Retina (tissue), 1 donor: ENCODE measurements at regions not wholly inside any gene's neighbourhood (a gene's known extent, or its start where the extent isn't known, plus 50 kb on each side); places are given as distances from the start of the nearest gene placed in this dataset.

Source experiments
- DNase-seq: peaks from one replicate; pipeline ENCODE4 v3.0.0-alpha.2; 2016

DNA sequence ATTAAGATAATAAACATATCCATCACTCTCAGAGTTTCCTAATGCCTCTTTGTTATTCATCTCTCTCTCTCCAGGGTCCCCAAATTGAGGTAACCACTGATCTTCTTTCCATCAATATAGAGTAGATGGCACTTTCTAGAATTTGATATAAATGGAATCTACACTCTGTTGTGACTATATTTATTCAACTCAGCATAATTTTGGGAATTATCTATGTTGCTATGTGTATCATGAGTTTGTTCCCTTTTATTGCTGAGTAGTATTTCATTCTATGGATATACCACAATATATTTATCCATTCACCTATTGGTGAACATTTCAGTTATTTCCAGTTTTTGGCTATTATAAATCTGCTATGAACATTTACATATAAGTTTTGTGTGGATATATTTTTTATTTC lies 230.7 kb downstream of the HLX start:
- DNase-seq, result no peak

DNA sequence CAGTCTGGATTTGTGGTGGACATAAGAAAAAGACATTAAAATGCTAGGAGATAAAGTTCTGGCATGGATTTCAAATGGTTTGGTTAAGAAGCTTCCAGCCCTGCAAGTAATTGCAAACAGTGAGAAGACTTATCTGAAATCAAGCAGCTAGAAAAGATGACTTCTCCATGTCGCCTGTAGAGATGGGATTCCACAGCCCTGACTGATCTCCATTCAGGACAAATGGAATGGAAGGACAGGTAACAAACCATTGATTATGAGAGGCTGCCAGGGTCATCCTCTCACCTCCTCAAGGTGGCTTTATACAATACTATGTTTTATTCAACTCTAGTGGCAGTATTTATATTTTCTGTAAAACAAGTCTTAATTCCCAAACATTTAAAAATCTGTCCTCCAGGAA lies 237.9 kb downstream of the HLX start:
- DNase-seq, result no peak

DNA sequence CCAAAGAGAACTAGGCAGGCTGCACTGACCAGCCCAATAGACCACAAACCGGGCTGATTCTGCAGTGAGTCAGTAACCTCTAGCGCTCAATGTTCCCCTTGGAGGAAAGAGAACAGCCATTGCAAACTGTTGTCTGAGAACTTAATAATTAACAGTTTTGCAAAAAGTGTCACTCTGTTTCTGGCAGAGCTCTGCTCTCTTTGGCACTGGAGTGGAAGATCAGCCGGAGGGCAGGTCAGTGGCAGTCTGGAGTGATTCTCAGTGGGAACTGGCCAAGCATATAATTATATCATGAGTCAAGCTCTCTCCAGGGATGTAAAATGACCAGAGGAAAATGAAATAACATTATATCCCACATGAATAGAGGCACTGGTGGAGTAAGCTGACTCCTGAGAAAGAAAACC lies 238.3 kb downstream of the HLX start:
- DNase-seq, result peak; percentile 53

DNA sequence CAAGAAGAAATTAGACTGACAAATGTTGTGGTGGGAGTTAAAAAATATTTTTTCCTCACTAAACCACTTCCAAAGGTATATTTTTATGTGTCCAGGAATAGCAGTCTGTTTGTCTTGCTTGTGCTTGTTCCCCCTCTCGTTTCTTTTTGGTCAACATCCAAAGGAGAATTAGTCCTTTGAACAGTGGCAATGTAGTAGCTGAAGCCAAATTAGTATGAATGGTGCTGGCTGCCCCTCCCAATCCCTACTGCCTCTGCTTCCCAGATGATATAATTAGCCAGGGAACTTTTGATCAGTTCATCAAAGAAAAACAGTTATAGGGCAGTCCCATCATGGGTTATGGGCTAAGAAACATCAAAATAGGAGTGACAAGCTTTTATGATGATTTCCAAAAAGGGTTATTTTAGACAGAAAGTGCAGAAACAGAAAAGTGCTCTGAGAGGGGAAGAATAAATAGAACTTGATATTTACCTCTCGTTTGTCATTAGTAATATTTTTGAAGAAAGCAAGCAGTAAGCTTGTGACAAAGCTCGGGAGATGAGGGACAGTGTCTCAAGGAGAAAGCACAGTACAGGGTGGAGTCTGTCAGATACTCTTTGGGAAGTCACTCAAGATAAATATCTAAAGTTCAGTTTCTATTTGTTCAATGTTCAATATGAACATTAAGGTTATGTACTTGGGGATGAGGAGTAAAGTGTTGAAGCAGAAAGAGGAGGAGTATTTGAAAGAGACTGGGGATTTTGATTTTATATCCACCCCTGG lies 239.1 kb downstream of the HLX start:
- no peak for DNase-seq

DNA sequence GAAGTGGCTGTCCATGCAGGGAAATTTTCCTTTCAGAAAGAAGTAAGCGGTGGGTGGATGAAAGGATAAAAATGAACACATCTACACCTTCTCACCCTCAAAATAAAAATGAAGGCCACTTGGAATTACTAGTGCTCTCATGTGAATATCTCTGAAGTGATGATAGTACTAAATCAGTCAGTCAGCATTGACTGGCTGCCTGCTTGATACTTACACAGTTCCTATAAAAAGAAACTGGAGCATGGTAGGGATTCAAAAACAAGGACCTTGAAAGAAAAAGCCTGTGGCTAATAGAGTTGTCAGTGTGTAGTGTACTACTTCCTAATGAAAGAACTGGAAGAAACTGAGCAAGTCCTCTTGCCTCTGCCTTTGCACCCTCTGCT lies 239.7 kb downstream of the HLX start:
- no peak for DNase-seq

DNA sequence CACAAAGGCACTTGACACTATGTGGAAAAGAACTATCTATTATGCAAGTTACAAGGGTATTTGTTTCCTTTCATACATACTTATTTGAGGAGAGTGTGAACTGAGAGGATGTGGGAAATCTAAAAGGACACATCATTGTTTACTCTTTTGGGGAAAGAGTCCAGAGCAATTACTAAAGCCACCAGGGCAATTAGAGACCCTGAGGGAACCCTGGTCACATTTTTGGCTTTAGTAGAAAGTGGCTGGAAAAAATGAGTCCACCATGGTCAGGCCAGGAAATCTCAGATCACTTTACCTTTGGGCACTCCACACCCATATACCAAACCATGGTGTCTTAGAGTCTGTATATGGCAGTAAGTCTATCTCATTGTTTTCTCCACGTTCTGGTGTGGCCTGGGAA lies 243.3 kb downstream of the HLX start:
- no peak for DNase-seq

DNA sequence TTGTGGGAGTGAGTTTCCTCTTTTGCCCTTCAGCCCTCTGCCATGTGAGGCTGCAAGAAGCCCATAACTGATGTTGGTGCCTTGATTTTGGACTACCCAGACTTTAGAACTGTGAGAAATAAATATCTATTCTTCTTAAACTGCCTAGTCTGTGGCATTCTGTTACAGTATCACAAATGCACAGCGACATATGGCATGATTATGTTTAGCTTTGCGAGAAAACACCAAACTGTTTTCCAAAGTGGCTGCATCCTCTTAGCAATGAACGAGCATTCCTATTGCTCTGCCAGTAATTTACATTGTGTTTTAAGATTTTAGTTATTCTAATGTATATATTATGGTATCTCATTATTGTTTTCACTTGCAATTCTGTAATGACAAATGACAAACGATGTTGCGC lies 246.7 kb downstream of the HLX start:
- no peak for DNase-seq

DNA sequence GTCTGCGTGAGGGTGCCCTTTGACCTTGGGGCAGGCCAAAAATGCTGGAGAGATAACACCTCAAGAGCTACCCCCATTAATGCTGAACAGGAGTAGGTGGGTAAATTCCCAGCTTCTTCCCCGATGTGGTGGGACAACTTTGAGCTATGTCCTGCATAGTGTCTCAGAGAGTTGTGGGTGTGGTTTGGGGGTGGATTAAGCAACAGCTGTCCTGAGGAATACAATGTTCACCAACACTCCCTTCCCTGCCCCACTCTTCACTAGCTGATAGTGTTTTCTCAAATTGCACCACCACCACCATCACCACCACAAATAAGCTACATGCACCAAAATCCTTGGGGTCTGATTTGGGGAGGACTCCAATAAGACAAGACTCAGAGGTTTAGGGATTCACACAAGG lies 258.4 kb downstream of the HLX start:
- no peak for DNase-seq

DNA sequence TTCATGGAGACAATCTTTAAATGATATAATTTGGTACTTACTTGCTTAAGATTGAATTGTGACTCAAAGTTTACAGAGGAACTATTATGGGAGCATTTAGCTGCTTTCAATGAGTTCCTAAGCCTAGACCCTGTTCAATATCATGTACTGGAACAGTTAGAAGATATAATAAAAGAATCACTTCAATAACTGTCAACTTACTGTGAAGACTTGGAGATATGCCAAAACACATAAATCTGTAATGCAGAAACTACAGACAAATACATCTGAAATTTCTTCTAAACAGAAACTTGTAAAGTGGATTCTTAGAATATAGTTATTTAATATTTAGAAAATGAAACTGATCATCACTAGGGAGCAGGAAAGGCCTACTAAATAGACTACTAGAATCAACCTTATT lies 259.3 kb downstream of the HLX start:
- DNase-seq, result no peak

DNA sequence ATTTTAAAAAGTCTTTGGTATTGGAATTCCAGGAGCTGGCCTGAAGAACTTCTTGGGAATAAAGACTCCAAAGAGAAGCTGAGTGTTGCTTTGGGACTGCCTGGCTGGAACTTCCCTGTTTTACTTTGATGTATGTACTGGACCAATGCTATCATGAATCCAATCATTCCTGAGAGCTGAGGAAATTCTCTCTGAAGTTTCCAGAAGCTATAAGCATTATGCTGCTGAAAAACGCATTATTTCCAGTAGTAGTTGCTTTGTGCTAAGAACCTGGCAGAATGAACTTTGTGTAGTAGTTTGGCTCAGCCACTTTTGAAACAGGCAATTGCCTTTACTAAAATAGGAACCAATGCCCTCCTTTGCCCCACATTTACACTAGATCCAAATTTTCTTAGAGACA lies 260.7 kb downstream of the HLX start:
- no peak for DNase-seq

DNA sequence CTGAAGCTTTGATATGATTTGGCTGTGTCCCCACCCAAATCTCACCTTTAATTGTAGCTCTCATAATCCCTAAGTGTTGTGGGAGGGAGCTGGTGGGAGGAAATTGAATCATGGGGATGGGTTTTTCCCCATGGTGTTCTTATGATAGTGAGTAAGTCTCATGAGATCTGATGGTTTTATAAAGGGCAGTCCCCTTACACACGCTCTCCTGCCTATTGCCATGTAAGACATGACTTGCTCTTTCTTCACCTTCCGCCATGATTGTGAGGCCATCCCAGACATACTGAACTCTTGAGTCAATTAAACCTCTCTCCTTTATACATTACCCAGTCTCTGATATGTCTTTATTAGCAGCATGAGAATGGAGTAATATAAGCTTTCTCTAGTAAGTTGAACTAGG lies 261.9 kb downstream of the HLX start:
- DNase-seq, result no peak

DNA sequence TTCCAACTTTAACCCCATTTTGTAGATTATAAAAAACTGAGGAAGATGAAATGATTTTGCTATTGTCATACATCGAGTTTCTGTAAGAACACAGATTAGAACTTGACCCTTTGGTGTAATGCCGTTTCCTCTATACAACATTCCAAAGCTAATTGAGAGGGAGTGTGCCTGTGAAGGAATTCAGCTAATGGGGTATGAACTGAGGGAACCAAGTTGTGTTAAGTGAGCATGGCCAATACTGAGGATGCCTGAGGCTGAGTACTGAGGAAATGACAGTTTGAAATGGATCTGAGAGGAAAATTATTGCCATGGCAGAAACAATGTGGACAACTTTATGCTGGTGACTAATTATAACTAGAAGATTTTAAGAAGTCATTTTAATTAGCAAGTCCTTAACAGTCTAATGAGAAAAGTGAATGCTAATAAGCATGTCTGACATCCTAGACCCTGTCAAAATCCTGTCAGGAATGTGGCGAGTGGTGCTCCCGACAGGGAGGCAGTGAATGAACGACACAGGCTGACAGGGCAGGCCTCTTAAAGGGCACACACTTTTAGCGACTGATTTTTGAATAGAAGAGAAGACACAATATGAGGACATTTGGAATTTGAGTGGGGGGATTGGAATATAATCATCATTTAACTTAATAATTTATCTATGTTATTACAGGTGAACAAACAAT lies 262.5 kb downstream of the HLX start:
- DNase-seq, result peak; percentile 47

DNA sequence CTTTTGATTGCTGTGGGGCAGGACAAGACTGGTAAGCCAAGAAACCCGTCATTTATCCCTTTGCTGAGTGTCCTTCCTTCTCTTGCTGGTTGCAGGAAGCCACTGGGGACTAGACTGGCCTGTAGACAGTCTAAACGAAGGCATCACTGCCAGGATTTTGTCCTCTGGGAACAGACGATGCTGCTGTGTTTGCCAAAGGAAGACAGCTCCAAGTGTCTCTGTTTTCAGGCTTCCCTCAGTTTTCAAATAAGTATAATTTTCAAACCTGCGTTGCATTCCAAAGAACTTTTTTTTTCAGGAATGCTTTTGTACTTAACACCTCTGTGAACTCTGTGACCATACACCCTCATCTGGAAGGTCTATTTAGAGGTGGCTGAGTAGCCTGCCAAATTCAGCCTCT lies 269.4 kb downstream of the HLX start:
- no peak for DNase-seq

DNA sequence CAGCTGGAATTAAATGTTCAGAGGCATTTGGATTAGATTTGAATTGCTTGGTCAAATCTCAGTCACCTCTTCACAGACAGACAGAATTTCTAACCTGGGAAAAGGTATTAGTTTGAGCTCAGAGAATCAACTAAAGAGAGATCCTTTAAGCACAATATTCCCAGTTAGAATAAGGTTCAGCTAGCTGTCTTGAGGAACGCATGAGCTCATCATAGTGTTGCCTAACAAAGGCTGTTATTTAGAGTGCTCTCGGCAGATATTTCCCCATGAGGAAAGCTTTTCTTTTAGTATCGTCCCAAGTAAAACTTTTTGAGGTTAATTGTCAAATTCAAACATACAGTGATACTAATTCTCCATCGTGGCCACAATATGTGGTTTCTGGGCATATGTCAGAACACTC lies 269.9 kb downstream of the HLX start:
- DNase-seq, result no peak

DNA sequence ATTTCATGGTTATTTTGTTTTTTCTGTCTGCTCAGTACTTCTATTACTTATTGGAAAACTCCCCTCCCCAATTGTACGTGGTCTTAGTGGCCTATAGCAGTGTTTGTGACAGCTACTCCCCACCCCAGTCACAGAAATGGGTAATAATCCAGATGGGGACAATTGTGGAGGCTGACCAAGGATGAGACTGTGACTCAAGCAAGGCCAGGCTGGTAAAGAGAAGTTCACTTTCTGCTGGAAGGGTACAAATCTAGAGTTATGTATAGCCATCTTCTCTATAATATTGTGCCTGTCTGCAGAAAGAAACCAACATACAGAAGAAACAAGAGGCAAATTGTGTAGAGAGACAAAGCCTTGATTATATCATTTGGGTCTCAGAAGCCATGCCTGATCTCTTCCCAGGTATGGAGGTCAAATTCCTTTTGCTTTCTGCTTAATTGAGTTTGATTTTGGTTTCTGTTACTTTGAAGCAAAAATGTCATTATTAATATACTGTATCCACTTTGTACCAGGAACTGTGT lies 270.4 kb downstream of the HLX start:
- DNase-seq, result no peak

DNA sequence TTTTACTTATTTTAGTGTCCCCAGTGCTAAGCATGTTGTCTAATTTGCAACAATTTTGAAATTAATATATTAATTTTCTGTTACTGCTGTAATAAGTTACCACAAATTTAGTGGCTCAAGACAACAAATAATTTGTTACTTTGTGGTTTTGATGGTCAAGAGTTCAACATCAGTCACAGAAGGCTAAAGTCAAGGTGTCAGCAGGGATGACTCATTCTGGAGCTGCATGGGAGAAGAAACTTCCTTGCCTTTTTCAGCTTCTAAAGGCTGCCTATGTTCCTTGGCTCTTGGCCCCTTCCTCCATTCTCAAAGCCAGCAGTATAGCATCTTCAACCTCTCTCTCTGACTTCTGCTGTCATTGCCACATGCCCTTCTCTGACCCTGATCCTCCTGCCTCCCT lies 271.8 kb downstream of the HLX start:
- DNase-seq, result no peak

DNA sequence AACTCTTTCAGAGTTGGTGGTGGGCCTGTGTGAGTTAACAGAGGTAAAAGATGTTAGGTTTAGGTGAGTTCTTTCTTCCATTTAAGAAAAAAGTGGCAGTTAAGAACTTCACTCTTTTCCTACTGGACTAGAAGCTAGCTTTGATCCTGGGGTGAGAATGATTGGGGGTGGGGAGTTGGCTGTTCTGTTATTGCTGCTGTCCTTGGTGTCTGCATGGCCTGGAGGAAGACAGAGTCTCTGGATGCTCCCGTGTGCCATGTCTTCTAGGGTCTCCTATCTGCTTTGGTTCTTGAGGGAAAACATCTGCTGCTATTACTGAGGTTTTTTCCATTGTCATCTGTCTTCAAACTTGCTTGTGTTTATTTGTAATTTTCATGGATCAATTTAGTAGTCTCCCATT lies 275.7 kb downstream of the HLX start:
- DNase-seq, result no peak

DNA sequence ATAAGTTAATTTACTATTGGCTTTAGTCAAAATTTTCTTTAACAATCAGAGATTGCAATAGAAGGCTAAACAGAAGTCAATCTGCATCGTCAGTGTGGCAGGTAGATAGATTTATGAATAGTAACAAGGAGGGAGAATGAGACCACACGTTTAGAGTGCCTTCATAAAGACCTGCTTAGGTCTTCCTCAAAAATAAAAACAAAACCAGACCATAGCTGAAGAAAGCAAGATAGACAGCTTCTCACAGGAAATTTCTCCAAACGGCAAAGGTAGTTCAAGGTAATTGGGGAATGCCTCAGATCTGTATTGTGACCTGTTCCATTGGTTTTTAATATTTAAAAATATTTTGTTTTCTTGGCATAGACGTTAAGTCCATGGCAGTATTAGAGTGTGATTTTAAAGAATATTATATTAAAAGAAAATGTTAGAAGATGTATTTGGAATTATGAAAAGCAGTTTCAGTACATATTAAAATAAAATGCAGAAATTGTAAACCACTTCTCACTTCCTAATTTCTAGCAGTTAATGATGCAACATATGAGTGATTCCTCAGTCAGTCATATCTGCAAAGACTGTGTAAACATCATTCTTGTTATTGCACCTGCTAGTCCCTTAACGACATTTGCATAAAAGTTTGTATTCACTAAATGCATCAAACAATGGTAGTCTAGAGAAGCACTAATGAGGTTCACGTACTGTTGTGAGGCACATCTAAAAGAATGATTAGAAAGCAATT lies 278.0 kb downstream of the HLX start:
- DNase-seq, result no peak

DNA sequence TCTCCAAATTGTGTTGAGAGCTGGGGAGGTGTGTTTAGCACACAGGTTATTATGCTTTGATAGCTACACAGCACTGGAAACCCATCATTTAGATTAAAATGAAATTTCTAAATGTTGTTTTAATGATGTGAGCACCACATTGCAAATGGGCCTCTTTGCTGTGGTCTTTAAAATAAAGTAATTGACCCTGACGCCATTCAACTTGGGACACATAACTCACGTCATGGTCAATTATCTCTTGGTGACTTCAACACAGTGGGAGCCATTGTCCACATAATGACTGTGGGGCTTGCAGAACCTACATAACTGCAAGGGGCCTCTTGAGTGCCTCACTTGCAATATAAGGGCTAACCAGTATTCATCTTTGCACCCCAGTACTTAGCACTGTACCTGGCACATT lies 280.4 kb downstream of the HLX start:
- DNase-seq, result peak; percentile 62

DNA sequence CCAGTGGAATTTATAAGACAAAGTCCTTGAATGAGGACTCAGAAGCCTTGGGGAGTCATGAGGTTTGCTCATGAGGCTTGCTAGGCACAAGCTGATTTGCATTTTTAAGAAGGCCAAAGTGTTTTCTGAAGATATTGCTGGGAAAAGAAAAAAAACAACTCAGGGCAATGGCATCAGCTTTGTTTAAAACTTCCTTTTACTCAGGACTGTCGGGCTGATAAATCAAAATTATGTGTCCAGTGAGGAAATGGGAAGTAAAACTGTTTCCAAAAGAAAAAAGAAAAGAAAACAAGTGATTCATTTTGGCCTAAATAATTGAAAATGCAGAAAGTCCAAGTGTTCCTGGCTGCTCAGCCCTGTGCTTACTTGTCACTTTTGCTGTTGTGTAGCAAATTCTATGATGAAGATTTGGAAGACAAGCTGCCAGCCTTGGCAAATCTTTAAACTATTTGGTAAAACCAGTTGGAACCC lies 282.4 kb downstream of the HLX start:
- no peak for DNase-seq

DNA sequence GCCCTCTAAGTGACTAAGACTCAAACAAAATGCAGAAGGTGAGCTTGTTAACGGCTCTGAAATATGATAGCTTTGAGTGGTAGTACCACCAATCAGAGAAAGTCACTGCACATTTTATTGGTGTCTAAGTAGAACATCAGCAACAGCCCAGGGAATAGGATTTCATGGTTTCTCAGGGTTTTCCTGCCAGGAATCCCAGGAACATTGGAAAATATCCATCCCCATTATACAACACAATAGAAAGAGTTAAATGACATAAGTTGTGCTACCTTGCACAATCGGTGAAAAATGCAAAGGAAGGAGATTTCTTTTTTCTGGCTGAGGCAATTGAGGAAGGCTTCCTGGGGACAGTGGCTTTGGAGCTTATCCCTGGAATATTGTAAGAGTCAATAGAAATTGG lies 283.1 kb downstream of the HLX start:
- no peak for DNase-seq

DNA sequence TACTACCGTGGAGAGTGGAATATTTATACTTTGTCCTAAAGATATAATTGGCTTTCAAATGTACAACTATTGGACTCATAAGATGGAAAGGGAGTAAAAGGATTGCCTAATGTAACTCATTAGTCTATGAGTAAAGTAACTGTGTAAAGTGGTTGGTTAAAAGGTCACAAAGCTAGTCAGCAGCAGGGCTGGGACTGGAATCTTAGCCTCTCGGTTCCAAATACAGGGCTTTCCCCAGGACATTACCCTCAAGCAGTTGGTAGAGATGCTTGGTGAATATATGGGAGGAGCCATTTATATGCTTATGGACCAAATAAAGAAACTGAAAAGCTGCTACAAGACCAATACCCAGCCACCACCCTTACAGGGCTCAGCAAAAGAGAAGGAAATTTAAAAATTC lies 283.7 kb downstream of the HLX start:
- DNase-seq, result no peak

DNA sequence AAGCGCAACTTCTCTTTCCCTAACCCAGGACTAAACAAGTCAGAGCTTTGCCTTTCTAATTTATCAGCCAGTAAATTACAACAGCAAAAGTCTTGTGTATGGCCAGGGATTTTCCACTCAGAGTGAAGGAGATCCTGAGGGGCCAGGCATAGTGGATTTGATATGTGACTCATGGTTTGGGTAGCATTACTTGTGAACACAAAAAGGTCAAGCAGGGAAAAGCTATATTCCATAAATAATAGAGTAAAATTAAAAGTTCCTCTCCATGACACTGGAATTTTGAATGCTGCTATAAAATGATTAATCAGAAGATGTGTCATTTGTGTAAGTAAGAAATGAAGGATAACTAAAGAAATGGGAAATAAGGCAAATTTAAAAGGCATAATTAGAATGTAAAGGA lies 284.8 kb downstream of the HLX start:
- DNase-seq, result no peak
